ENCODE measurements at regions not wholly inside any gene's neighbourhood (a gene's known extent, or its start where the extent isn't known, plus 50 kb on each side); places are given as distances from the start of the nearest gene placed in this dataset.
A peak's percentile ranks its signal among the peaks of the same experiment; 100 is the strongest.
"Not testable (repeated sequence)": the region's sequence is repeated elsewhere in the genome, so short reads cannot be mapped to it uniquely, and the experiment has no call there.

DNA sequence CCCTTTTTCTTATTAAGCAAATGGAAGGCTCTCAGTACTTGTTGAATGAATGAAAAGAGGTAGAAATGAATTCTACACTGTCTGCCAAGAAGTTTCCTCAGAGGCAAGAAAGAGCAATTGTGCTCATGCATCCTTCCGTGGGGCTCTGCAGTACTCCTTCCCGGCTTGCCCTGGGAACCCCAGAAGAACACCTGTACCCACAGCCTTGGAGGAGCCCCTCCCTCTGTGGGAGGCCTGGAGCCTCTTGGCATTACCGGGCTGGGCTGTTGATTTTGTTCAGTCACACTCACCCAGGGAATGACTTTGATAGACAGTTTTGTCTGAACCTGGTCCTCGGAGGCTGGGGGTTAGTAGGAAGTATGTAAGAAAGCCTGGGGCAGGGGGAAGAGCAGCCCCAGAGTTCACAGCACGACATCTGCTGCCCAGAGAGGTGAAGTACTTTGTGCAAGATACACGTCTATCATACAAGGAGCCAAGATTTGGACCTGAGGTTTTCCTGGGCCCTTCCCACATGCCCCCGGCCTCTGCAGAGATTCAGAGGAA, 134.8 kb upstream of the GDF10 start:
- Histone ChIP-seq H3K27ac (ENCODE audit: low read length) (no peak overlapping the region), H3K4me3 (ENCODE audit: low read length) (peak overlapping the region; percentile 23; the same call in 1 of the 2 replicates), H3K79me2 (ENCODE audit: low read length) (no peaks in the 10 kb centered on the region), H3K4me2 (ENCODE audit: low read depth, low read length) (peak overlapping the region; percentile 68), H3K9me2 (replicated peaks; ENCODE audit: insufficient read depth, low read length) (no peaks in the 10 kb centered on the region), H3K27me3 (replicated peaks; ENCODE audit: insufficient read depth, low read length) (no peaks in the 10 kb centered on the region), H3K9me3 (replicated peaks; ENCODE audit: insufficient read depth, low read length) (no peaks in the 10 kb centered on the region), H3K9ac (ENCODE audit: low read length) (no peak overlapping the region; the same call in 1 of the 2 replicates), H3K36me3 (replicated peaks; ENCODE audit: insufficient read depth, low read length) (no peaks in the 10 kb centered on the region), H3F3A (ENCODE audit: insufficient read depth, low read length) (no peaks in the 10 kb centered on the region), H4K20me1 (ENCODE audit: insufficient read depth, low read length) (no peaks in the 10 kb centered on the region), H3K4me1 (ENCODE audit: low read length) (no peaks in the 10 kb centered on the region), H2AFZ (ENCODE audit: low read length) (peak overlapping the region; percentile 62; the same call in 1 of the 2 replicates)
- no peak for DNase-seq
- TF ChIP-seq, protein P1, sequence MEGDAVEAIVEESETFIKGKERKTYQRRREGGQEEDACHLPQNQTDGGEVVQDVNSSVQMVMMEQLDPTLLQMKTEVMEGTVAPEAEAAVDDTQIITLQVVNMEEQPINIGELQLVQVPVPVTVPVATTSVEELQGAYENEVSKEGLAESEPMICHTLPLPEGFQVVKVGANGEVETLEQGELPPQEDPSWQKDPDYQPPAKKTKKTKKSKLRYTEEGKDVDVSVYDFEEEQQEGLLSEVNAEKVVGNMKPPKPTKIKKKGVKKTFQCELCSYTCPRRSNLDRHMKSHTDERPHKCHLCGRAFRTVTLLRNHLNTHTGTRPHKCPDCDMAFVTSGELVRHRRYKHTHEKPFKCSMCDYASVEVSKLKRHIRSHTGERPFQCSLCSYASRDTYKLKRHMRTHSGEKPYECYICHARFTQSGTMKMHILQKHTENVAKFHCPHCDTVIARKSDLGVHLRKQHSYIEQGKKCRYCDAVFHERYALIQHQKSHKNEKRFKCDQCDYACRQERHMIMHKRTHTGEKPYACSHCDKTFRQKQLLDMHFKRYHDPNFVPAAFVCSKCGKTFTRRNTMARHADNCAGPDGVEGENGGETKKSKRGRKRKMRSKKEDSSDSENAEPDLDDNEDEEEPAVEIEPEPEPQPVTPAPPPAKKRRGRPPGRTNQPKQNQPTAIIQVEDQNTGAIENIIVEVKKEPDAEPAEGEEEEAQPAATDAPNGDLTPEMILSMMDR (IDR thresholded peaks at IDR 0.05; ENCODE audit: low read length): no peak
- TF ChIP-seq EZH2 (optimal IDR thresholded peaks at IDR 0.05; ENCODE audit: low read depth, low read length): no peak
- no peak for TF ChIP-seq EZH2phosphoT487 (IDR thresholded peaks at IDR 0.05; ENCODE audit: low read length)

- Histone ChIP-seq H3K9me3 (replicated peaks; ENCODE audit: insufficient read depth, low read length) (no peaks in the 10 kb centered on the region), H3K4me2 (ENCODE audit: low read depth, low read length) (peak overlapping the region; percentile 68), H3K4me1 (ENCODE audit: low read length) (no peaks in the 10 kb centered on the region), H3K79me2 (ENCODE audit: low read length) (no peaks in the 10 kb centered on the region), H3K9ac (ENCODE audit: low read length) (no peak overlapping the region; the same call in 1 of the 2 replicates), H3K27ac (ENCODE audit: low read length) (no peak overlapping the region), H3K9me2 (replicated peaks; ENCODE audit: insufficient read depth, low read length) (no peaks in the 10 kb centered on the region), H2AFZ (ENCODE audit: low read length) (peak overlapping the region; percentile 62), H3K27me3 (replicated peaks; ENCODE audit: insufficient read depth, low read length) (no peaks in the 10 kb centered on the region), H3K36me3 (replicated peaks; ENCODE audit: insufficient read depth, low read length) (no peaks in the 10 kb centered on the region), H3F3A (ENCODE audit: insufficient read depth, low read length) (no peaks in the 10 kb centered on the region), H4K20me1 (ENCODE audit: insufficient read depth, low read length) (no peaks in the 10 kb centered on the region), H3K4me3 (ENCODE audit: low read length) (peak overlapping the region; percentile 23)
- no peak for DNase-seq
- no peak for TF ChIP-seq EZH2phosphoT487 (IDR thresholded peaks at IDR 0.05; ENCODE audit: low read length)
- no peak for TF ChIP-seq EZH2 (optimal IDR thresholded peaks at IDR 0.05; ENCODE audit: low read depth, low read length)
- TF ChIP-seq, protein P1 (IDR thresholded peaks at IDR 0.05; ENCODE audit: low read length): no peak
These were observed 134.1 kb upstream of the GDF10 start for GRCh38 chr10:47165711-47166404.

- no peaks in the 10 kb centered on the region for H3K36me3 ChIP-seq (replicated peaks; ENCODE audit: insufficient read depth, low read length)
- TF ChIP-seq EZH2 (optimal IDR thresholded peaks at IDR 0.05; ENCODE audit: low read depth, low read length) (no peak), EZH2phosphoT487 (IDR thresholded peaks at IDR 0.05; ENCODE audit: low read length) (no peak)
- TF ChIP-seq, protein P1 (IDR thresholded peaks at IDR 0.05; ENCODE audit: low read length): no peak
- no peaks in the 10 kb centered on the region for H3K79me2 ChIP-seq (ENCODE audit: low read length)
- DNase-seq: no peak
- H3K9ac ChIP-seq (ENCODE audit: low read length): no peak overlapping the region
- H3K9me3 ChIP-seq (replicated peaks; ENCODE audit: insufficient read depth, low read length): no peaks in the 10 kb centered on the region
- no peaks in the 10 kb centered on the region for H3K9me2 ChIP-seq (replicated peaks; ENCODE audit: insufficient read depth, low read length)
- H3K27ac ChIP-seq (ENCODE audit: low read length): no peak overlapping the region
- no peaks in the 10 kb centered on the region for H3F3A ChIP-seq (ENCODE audit: insufficient read depth, low read length)
- no peaks in the 10 kb centered on the region for H3K27me3 ChIP-seq (replicated peaks; ENCODE audit: insufficient read depth, low read length)
- H2AFZ ChIP-seq (ENCODE audit: low read length): no peak overlapping the region
- no peaks in the 10 kb centered on the region for H4K20me1 ChIP-seq (ENCODE audit: insufficient read depth, low read length)
- H3K4me1 ChIP-seq (ENCODE audit: low read length): no peaks in the 10 kb centered on the region
- H3K4me3 ChIP-seq (ENCODE audit: low read length): no peak overlapping the region
- H3K4me2 ChIP-seq (ENCODE audit: low read depth, low read length): no peak overlapping the region
These were observed 133.6 kb upstream of the GDF10 start for GRCh38 chr10:47166405-47166777.

GRCh38 chr10:47166808-47167581, 133.0 kb upstream of the GDF10 start:
- H3K9me3 ChIP-seq (replicated peaks; ENCODE audit: insufficient read depth, low read length); H3K9me2 ChIP-seq (replicated peaks; ENCODE audit: insufficient read depth, low read length); H3K79me2 ChIP-seq (ENCODE audit: low read length); H3K4me1 ChIP-seq (ENCODE audit: low read length); H3K4me2 ChIP-seq (ENCODE audit: low read depth, low read length); H3K9ac ChIP-seq (ENCODE audit: low read length); H3K27ac ChIP-seq (ENCODE audit: low read length); DNase-seq; H3K27me3 ChIP-seq (replicated peaks; ENCODE audit: insufficient read depth, low read length); H4K20me1 ChIP-seq (ENCODE audit: insufficient read depth, low read length); H3K4me3 ChIP-seq (ENCODE audit: low read length); H2AFZ ChIP-seq (ENCODE audit: low read length); H3K36me3 ChIP-seq (replicated peaks; ENCODE audit: insufficient read depth, low read length); H3F3A ChIP-seq (ENCODE audit: insufficient read depth, low read length): not testable (repeated sequence)
